OCI-LY1 (cell line): ENCODE measurements at regions not wholly inside any gene's neighbourhood (a gene's known extent, or its start where the extent isn't known, plus 50 kb on each side); places are given as distances from the start of the nearest gene placed in this dataset.

Source experiments
- H2AFZ ChIP-seq: fragments of 200-600 bp; sonication (generic), shearing (Covaris generic); 2 replicates; pipeline ENCODE4 v1.6.0; 2014; ENCODE audit warnings: antibody characterized with exemption, mild to moderate bottlenecking, low read length
- H3F3A ChIP-seq: fragments of 200-600 bp; sonication (generic), shearing (Covaris generic); 2 replicates; pipeline ENCODE4 v1.6.0; 2014; ENCODE audit warnings: mild to moderate bottlenecking, antibody characterized with exemption, low read length, moderate library complexity; ENCODE audit not compliant: insufficient read depth
- H3K27ac ChIP-seq: fragments of 200-600 bp; sonication (generic); 2 replicates; pipeline ENCODE4 v1.5.1; 2014; ENCODE audit warnings: low read length, mixed run types, mild to moderate bottlenecking, low read depth; ENCODE audit not compliant: poor library complexity, severe bottlenecking
- H3K27me3 ChIP-seq: fragments of 200-600 bp; sonication (generic); 2 replicates; pipeline ENCODE4 v1.6.0; 2014; ENCODE audit warnings: antibody characterized with exemption, mild to moderate bottlenecking, low read length, moderate library complexity; ENCODE audit not compliant: insufficient read depth
- H3K36me3 ChIP-seq: fragments of 200-600 bp; sonication (generic); 2 replicates; pipeline ENCODE4 v1.6.1; 2014; ENCODE audit warnings: mild to moderate bottlenecking, antibody characterized with exemption, low read length, moderate library complexity, mixed read lengths; ENCODE audit not compliant: insufficient read depth
- H3K4me1 ChIP-seq: fragments of 200-600 bp; sonication (generic); 2 replicates; pipeline ENCODE4 v1.5.1; 2014; ENCODE audit warnings: mild to moderate bottlenecking, low read length, moderate library complexity; ENCODE audit not compliant: insufficient read depth, severe bottlenecking
- H3K4me2 ChIP-seq: fragments of 200-600 bp; sonication (generic), shearing (Covaris generic); 2 replicates; pipeline ENCODE4 v1.6.1; 2014; ENCODE audit warnings: low read length
- H3K4me3 ChIP-seq: fragments of 200-600 bp; sonication (generic); 2 replicates; pipeline ENCODE4 v1.5.1; 2014; ENCODE audit warnings: low read length, low read depth, mild to moderate bottlenecking, mixed read lengths; ENCODE audit not compliant: poor library complexity, severe bottlenecking
- H3K79me2 ChIP-seq: fragments of 200-600 bp; shearing (Covaris generic); 2 replicates; pipeline ENCODE4 v1.6.1; 2016; ENCODE audit warnings: mixed run types, low read length, mixed read lengths; ENCODE audit not compliant: insufficient read depth
- H3K9ac ChIP-seq: fragments of 200-600 bp; sonication (generic), shearing (Covaris generic); 2 replicates; pipeline ENCODE4 v1.6.1; 2014; ENCODE audit warnings: mild to moderate bottlenecking, low read length, mixed read lengths
- H3K9me2 ChIP-seq: fragments of 200-600 bp; sonication (generic), shearing (Covaris generic); 2 replicates; pipeline ENCODE4 v1.6.1; 2014; ENCODE audit warnings: low read depth, mild to moderate bottlenecking, low read length, mixed read lengths
- H3K9me3 ChIP-seq: fragments of 200-600 bp; shearing (Covaris generic); 2 replicates; pipeline ENCODE4 v1.6.1; 2014; ENCODE audit warnings: low read length, mixed read lengths
- H4K20me1 ChIP-seq: fragments of 200-600 bp; sonication (generic), shearing (Covaris generic); 2 replicates; pipeline ENCODE4 v1.6.0; 2016; ENCODE audit warnings: mild to moderate bottlenecking, low read length; ENCODE audit not compliant: insufficient read depth
- CTCF ChIP-seq: fragments of 200-600 bp; sonication (generic), shearing (Covaris generic); IDR thresholded peaks from 2 replicates; pipeline ENCODE4 v1.5.1; 2017; ENCODE audit warnings: mild to moderate bottlenecking, antibody characterized with exemption, low read length, moderate library complexity, mixed read lengths
- EZH2 ChIP-seq: fragments of 200-600 bp; sonication (generic), shearing (Covaris generic); IDR thresholded peaks from 2 replicates; pipeline ENCODE4 v1.8.0; 2017; ENCODE audit warnings: borderline replicate concordance, mixed run types, mild to moderate bottlenecking, antibody characterized with exemption, low read length, moderate library complexity, mixed read lengths

GRCh38 chr13:34174671-34175145 is 356.8 kb downstream of the RFC3 start:
- no peak overlapping the region for H3K27ac ChIP-seq
- TF ChIP-seq CTCF (no peak), EZH2 (no peak)
- H3K4me2 ChIP-seq: no peak overlapping the region

GRCh38 chr13:34175551-34175950 is 357.6 kb downstream of the RFC3 start:
- Histone ChIP-seq H3K9me3 (no peaks in the 10 kb centered on the region), H3K4me2 (no peak overlapping the region), H3K79me2 (no peaks in the 10 kb centered on the region), H3K4me3 (no peak overlapping the region), H3K9me2 (no peaks in the 10 kb centered on the region), H3K27ac (no peak overlapping the region), H4K20me1 (no peaks in the 10 kb centered on the region), H3K9ac (no peak overlapping the region), H3K27me3 (no peaks in the 10 kb centered on the region), H3F3A (no peaks in the 10 kb centered on the region), H3K4me1 (no peaks in the 10 kb centered on the region), H3K36me3 (no peaks in the 10 kb centered on the region), H2AFZ (no peak overlapping the region)
- no peak for TF ChIP-seq CTCF
- no peak for TF ChIP-seq EZH2

More at GRCh38 chr13:34174671-34175145, 356.8 kb downstream of the RFC3 start:
- H3K9ac ChIP-seq: no peak overlapping the region
- no peaks in the 10 kb centered on the region for H3K4me1 ChIP-seq
- H3K36me3 ChIP-seq: no peaks in the 10 kb centered on the region
- H3K27me3 ChIP-seq: no peaks in the 10 kb centered on the region
- H3F3A ChIP-seq: no peaks in the 10 kb centered on the region
- no peaks in the 10 kb centered on the region for H4K20me1 ChIP-seq
- H2AFZ ChIP-seq: no peak overlapping the region
- H3K4me3 ChIP-seq: no peak overlapping the region
- H3K9me2 ChIP-seq: no peaks in the 10 kb centered on the region
- no peaks in the 10 kb centered on the region for H3K9me3 ChIP-seq
- no peaks in the 10 kb centered on the region for H3K79me2 ChIP-seq

- Histone ChIP-seq H3K27me3 (no peaks in the 10 kb centered on the region), H4K20me1 (no peaks in the 10 kb centered on the region), H3K9ac (no peak overlapping the region), H3K4me1 (no peaks in the 10 kb centered on the region), H3K36me3 (no peaks in the 10 kb centered on the region), H3F3A (no peaks in the 10 kb centered on the region), H3K27ac (no peak overlapping the region), H2AFZ (no peak overlapping the region), H3K9me2 (no peaks in the 10 kb centered on the region), H3K4me2 (no peak overlapping the region), H3K9me3 (no peaks in the 10 kb centered on the region), H3K79me2 (no peaks in the 10 kb centered on the region), H3K4me3 (no peak overlapping the region)
- TF ChIP-seq CTCF (no peak), EZH2 (no peak)
These were observed 358.7 kb downstream of the RFC3 start for GRCh38 chr13:34176633-34177032.
